Thyroid gland (tissue), 4 donors: ENCODE measurements at regions not wholly inside any gene's neighbourhood (a gene's known extent, or its start where the extent isn't known, plus 50 kb on each side); places are given as distances from the start of the nearest gene placed in this dataset.

Experiments used
- DNase-seq, 2 donors: peaks; one replicate each; pipeline ENCODE4 v3.0.0-alpha.2; 2019
- H3K27ac ChIP-seq, 3 donors: fragments of 200-600 bp; sonication (generic); 1 replicate in 2 of 3; 2 replicates in 1 of 3; pipeline ENCODE4 v1.5.1; 2016 to 2019; ENCODE audit warnings: mild to moderate bottlenecking in 1 of 3, moderate library complexity in 1 of 3
- H3K27me3 ChIP-seq: fragments of 200-600 bp; sonication (generic); one replicate; pipeline ENCODE4 v1.5.1; 2019
- H3K36me3 ChIP-seq, 2 donors: fragments of 200-600 bp; sonication (generic); one replicate each; pipeline ENCODE4 v1.5.1; 2016 to 2019
- H3K4me1 ChIP-seq, 2 donors: fragments of 200-600 bp; sonication (generic); one replicate each; pipeline ENCODE4 v1.5.1; 2017 to 2019
- H3K4me3 ChIP-seq, 3 donors: fragments of 200-600 bp; sonication (generic); replicated peaks in 1 of 3; 1 replicate in 2 of 3; 2 replicates in 1 of 3; pipeline ENCODE4 v1.5.1; 2016; ENCODE audit warnings: mild to moderate bottlenecking in 1 of 3
- H3K9me3 ChIP-seq: fragments of 200-600 bp; sonication (generic); one replicate; pipeline ENCODE4 v1.5.1; 2017
- CTCF ChIP-seq, 6 experiments: fragments of 200-600 bp in 3 of 6; fragments of 450-650 bp in 3 of 6; sonication (generic) in 3 of 6; IDR thresholded peaks; one replicate each; pipeline ENCODE4 v1.5.1; 2016 to 2019; ENCODE audit warnings: antibody characterized with exemption in 6 of 6, mild to moderate bottlenecking in 2 of 6, inconsistent platforms in 1 of 6, moderate library complexity in 1 of 6
- POLR2A ChIP-seq, 2 donors: fragments of 450-650 bp; IDR thresholded peaks; one replicate each; pipeline ENCODE4 v1.6.1; 2017; ENCODE audit warnings: antibody characterized with exemption in 2 of 2, mild to moderate bottlenecking in 2 of 2, moderate library complexity in 1 of 2
- WGBS, 2 donors: methylation state at CpG; one replicate each; pipeline ENCODE4 v1.1.5; 2017; 5-methylcytosine and 5-hydroxymethylcytosine counted together
- intact Hi-C: fragments of 100-400 bp; cut with DNase I; formaldehyde crosslinking; loops from one replicate; pipeline ENCODE4 v1.15.1; 2023

- H3K27me3 ChIP-seq: peaks cover 16% of the 10 kb centered on the region
- H3K9me3 ChIP-seq: no peaks in the 10 kb centered on the region
- WGBS, 2 donors: 1% methylated on average over 27 of the region's 54 CpGs; no CpG with 5 or more reads in 1 of the 2 donors
- peak overlapping the region in 1 of 3 donors; percentile 12 for H3K4me3 ChIP-seq
- intact Hi-C loops: no loop called here
- no peak overlapping the region for H3K27ac ChIP-seq
- peak in 1 of 2 donors; percentile 10 for DNase-seq
- no peaks in the 10 kb centered on the region for H3K36me3 ChIP-seq
- TF ChIP-seq CTCF (IDR thresholded peaks at IDR 0.05): no peak
- no peak for TF ChIP-seq POLR2A (IDR thresholded peaks at IDR 0.05)
- H3K4me1 ChIP-seq: peaks cover 14 to 17% of the 10 kb centered on the region in 2 donors
Observed at GRCh38 chr12:107844312-107844921, 69.9 kb downstream of the ASCL4 start.

- peaks cover 14 to 17% of the 10 kb centered on the region in 2 donors for H3K4me1 ChIP-seq
- no peak for DNase-seq
- H3K27me3 ChIP-seq: peaks cover 16% of the 10 kb centered on the region
- TF ChIP-seq CTCF (IDR thresholded peaks at IDR 0.05) (no peak), POLR2A (IDR thresholded peaks at IDR 0.05) (no peak)
- H3K36me3 ChIP-seq: no peaks in the 10 kb centered on the region
- 7 to 12% methylated on average over 27 to 33 of the region's 51 CpGs for WGBS, 2 donors
- intact Hi-C loops: no loop called here
- H3K4me3 ChIP-seq: no peak overlapping the region
- H3K9me3 ChIP-seq: no peaks in the 10 kb centered on the region
- H3K27ac ChIP-seq: no peak overlapping the region
Observed at GRCh38 chr12:107845226-107845979, 70.9 kb downstream of the ASCL4 start.

GRCh38 chr12:107845980-107846659, 71.6 kb downstream of the ASCL4 start:
- Histone ChIP-seq H3K4me3 (no peak overlapping the region), H3K36me3 (no peaks in the 10 kb centered on the region), H3K27ac (no peak overlapping the region), H3K4me1 (peaks cover 14 to 17% of the 10 kb centered on the region in 2 donors), H3K27me3 (peaks cover 16% of the 10 kb centered on the region), H3K9me3 (no peaks in the 10 kb centered on the region)
- TF ChIP-seq POLR2A (IDR thresholded peaks at IDR 0.05) (no peak), CTCF (IDR thresholded peaks at IDR 0.05) (no peak)
- peak in 1 of 2 donors; percentile 9 for DNase-seq
- WGBS, 2 donors: 48 to 53% methylated on average over 7 to 14 of the region's 17 CpGs
- intact Hi-C loops: no loop called here

- TF ChIP-seq CTCF (IDR thresholded peaks at IDR 0.05) (no peak), POLR2A (IDR thresholded peaks at IDR 0.05) (no peak)
- no peaks in the 10 kb centered on the region for H3K9me3 ChIP-seq
- 63 to 70% methylated on average over 1 of the region's 1 CpG for WGBS, 2 donors
- H3K36me3 ChIP-seq: no peaks in the 10 kb centered on the region
- no peak overlapping the region for H3K27ac ChIP-seq
- intact Hi-C loops: no loop called here
- no peak for DNase-seq
- H3K27me3 ChIP-seq: peaks cover 16% of the 10 kb centered on the region
- H3K4me3 ChIP-seq: no peak overlapping the region
- peaks cover 14 to 17% of the 10 kb centered on the region in 2 donors for H3K4me1 ChIP-seq
Observed at GRCh38 chr12:107847430-107847829, 72.9 kb downstream of the ASCL4 start.
